ENCODE measurements at regions not wholly inside any gene's neighbourhood (a gene's known extent, or its start where the extent isn't known, plus 50 kb on each side); places are given as distances from the start of the nearest gene placed in this dataset.

DNA sequence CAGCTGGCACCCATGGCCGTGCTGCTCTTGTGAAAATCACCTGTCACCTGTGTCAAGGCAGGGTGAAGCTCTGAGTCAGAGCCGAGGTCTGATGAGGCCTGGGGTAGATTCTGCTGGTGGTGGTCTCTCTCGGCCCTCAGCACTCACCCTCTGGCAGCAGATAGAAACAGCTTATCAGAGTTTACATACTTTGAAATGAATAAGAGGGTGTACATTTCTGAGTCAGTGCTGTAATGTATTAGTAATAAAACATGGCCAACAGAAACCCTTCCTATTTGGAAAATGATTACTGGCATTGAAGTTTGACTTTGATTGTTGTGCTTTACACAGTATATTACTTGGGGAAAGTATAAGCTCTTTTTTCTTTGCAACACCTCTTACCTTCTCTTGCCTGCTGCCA, 228.8 kb downstream of the SNX10 start:
- no peak for TF ChIP-seq CTCF (IDR thresholded peaks at IDR 0.05)
- TF ChIP-seq POLR2AphosphoS5 (IDR thresholded peaks at IDR 0.05; ENCODE audit: insufficient read depth in 1 of 2, low read depth in 1 of 2) = no peak
- TF ChIP-seq POLR2A (IDR thresholded peaks at IDR 0.05) = no peak

Data from vagina (tissue), 2 donors.